HUES64 (cell line): ENCODE measurements at regions not wholly inside any gene's neighbourhood (a gene's known extent, or its start where the extent isn't known, plus 50 kb on each side); places are given as distances from the start of the nearest gene placed in this dataset.
"Not testable (repeated sequence)": the region's sequence is repeated elsewhere in the genome, so short reads cannot be mapped to it uniquely, and the experiment has no call there.

Source experiments
- H3K27ac ChIP-seq: 2 replicates; pipeline ENCODE4 v1.7.0; 2013; ENCODE audit warnings: low read depth, low read length, inconsistent platforms
- H3K27me3 ChIP-seq: 2 replicates; pipeline ENCODE4 v1.6.1; 2013; ENCODE audit warnings: mild to moderate bottlenecking, low read length; ENCODE audit not compliant: insufficient read depth
- H3K36me3 ChIP-seq: 2 replicates; pipeline ENCODE4 v1.6.1; 2013; ENCODE audit warnings: mild to moderate bottlenecking, low read length; ENCODE audit not compliant: insufficient read depth
- H3K4me1 ChIP-seq: 2 replicates; pipeline ENCODE4 v1.6.1; 2013; ENCODE audit warnings: mild to moderate bottlenecking, low read length, moderate library complexity; ENCODE audit not compliant: insufficient read depth
- H3K4me3 ChIP-seq: 2 replicates; pipeline ENCODE4 v1.5.1; 2013; ENCODE audit warnings: mild to moderate bottlenecking, low read length, moderate library complexity
- H3K9ac ChIP-seq: 2 replicates; pipeline ENCODE4 v1.6.1; 2013; ENCODE audit warnings: mild to moderate bottlenecking, low read depth, low read length
- H3K9me3 ChIP-seq: 2 replicates; pipeline ENCODE4 v1.6.1; 2013; ENCODE audit warnings: low read depth, low read length; ENCODE audit not compliant: insufficient read depth
- WGBS: fragments of 150-250, 120-280 bp; methylation state at CpG from one replicate; pipeline ENCODE4 v1.1.7; 2013; ENCODE audit warnings: missing lambda C conversion rate; 5-methylcytosine and 5-hydroxymethylcytosine counted together

DNA sequence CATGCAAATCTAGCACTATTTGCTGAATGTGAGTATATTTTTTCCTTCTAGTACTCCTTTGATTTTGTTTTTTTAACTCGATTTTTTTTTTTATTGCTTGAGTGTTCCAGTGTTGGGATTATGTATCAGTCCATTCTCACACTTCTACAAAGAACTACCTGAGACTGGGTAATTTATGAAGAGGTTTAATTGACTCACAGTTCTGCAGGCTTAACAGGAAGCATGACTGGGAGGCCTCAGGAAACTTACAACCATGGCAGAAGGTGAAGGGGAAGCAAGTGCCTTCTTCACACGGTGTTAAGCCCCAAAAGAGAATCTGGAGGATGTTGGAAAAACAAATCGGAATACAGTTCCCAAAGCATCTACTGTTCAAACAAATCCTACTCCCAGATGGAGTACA is 69.1 kb downstream of the ZNF518B start:
- whole genome bisulfite sequencing = 71% methylated on average over 2 of the region's 3 CpGs

DNA sequence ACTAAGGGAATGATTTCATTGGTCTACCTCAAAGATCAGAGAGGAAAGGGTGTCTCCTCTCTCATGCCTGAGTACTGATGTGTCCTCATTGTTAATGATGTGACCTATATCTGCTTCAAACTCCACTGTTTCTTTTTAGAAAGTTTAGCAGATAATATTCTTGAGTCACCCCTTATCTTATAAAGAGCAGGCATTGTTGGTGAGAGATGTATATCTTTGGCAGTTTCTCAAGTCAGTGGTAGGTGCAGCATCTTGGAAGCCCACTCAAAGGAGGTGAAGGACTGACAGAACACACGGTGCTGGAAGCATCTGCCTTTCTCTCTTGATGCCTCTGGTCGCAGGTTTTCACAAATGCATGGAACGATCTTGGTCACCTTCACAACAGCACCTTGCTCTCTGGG is 71.2 kb downstream of the ZNF518B start:
- H3K9me3 ChIP-seq = no peaks in the 10 kb centered on the region

More for the DNA sequence above, 69.1 kb downstream of the ZNF518B start:
- H3K36me3 ChIP-seq, H3K4me3 ChIP-seq, H3K27me3 ChIP-seq, H3K27ac ChIP-seq, H3K9ac ChIP-seq, H3K9me3 ChIP-seq: not testable (repeated sequence)
- H3K4me1 ChIP-seq = peaks cover 17% of the 10 kb centered on the region

DNA sequence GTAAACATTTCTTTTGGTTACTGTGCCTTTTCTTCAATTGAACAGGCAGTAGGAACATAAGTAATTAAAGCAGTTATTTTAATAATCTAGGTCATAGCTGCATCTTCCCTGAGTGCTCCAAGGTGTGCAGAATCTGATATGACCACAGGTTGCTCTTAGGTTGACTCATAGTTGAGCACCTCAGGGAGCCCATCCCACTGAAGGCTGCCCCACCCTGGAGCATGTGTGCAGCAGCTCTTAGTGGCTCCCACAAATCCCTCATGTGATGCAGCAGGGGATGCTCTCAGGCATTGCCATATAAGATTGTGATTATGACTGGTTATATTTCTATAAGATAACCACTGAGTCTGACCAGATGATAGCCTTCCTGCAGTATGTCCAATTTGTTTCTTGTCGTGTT is 72.3 kb downstream of the ZNF518B start:
- Histone ChIP-seq H3K9ac (no peak overlapping the region), H3K36me3 (no peaks in the 10 kb centered on the region), H3K4me3 (no peak overlapping the region), H3K27ac (no peak overlapping the region), H3K4me1 (peaks cover 17% of the 10 kb centered on the region), H3K9me3 (no peaks in the 10 kb centered on the region), H3K27me3 (no peaks in the 10 kb centered on the region)
- 93% methylated on average over 1 of the region's 1 CpG for WGBS

More for the DNA sequence above, 71.2 kb downstream of the ZNF518B start:
- Histone ChIP-seq H3K4me1 (peaks cover 17% of the 10 kb centered on the region), H3K36me3 (no peaks in the 10 kb centered on the region), H3K9ac (no peak overlapping the region), H3K4me3 (no peak overlapping the region), H3K27ac (no peak overlapping the region), H3K27me3 (no peaks in the 10 kb centered on the region)
- 90% methylated on average over 3 of the region's 3 CpGs for WGBS

DNA sequence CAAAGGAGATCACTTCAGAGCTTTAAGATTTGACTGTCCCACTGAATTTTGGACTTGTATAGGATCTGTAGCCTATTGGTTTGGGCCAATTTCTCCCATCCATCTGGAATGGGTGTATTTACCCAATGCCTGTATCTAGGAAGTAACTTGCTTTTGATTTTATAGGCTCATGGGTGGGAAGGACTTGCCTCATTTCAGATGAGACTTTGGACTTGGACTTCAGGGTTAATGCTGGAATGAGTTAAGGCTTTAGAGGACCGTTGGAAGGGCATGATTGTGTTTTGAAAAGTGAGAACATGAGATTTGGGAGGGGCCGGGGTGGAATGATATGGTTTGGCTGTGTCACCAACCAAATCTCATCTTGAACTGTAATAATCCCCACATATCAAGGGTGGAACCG is 73.8 kb downstream of the ZNF518B start:
- H3K27ac ChIP-seq = no peak overlapping the region
- H3K9me3 ChIP-seq = no peaks in the 10 kb centered on the region
- no peaks in the 10 kb centered on the region for H3K36me3 ChIP-seq
- H3K4me3 ChIP-seq = no peak overlapping the region
- 84% methylated on average over 2 of the region's 3 CpGs for WGBS
- H3K27me3 ChIP-seq = no peaks in the 10 kb centered on the region
- 0 out of 2 replicates have a peak, but pooled peaks cover 1% of the 10 kb centered on the region for H3K4me1 ChIP-seq
- H3K9ac ChIP-seq = no peak overlapping the region

DNA sequence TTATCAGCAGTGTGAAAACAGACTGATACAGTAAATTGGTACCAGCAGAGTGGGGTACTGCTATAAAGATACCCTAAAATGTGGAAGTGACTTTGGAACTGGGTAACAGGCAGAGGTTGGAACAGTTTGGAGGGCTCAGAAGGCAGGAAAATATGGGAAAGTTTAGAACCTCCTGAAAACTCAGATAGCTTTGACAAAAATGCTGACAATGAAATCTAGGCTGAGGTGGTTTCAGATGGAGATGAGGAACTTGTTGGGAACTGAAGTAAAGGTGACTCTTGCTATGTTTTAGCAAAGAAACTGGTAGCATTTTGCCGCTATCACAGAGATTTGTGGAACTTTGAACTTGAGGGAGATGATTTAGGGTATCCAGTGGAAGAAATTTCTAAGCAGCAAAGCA is 75.1 kb downstream of the ZNF518B start:
- H3K9me3 ChIP-seq, H3K27ac ChIP-seq, H3K36me3 ChIP-seq, H3K9ac ChIP-seq, H3K4me3 ChIP-seq, H3K4me1 ChIP-seq, H3K27me3 ChIP-seq: not testable (repeated sequence)
- WGBS = 91% methylated on average over 1 of the region's 1 CpG

DNA sequence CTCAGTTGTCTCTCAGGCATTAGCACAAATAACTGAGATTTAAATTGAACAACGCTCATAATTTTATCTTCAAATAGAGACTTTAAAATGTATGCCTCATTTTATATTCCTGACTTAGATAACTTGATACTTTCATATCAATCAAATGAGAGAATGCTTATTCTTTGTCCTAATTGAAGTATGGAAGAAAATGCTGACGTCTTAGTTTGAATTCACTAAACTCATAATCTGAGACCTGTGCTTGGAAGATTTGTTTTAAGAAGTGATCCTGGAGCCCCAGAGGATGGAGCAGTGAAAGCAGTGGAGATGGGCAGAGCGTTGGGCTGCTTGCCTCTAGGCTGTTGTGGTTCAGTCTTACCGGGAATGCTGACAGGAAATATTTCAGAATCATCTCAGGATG is 76.1 kb downstream of the ZNF518B start:
- Histone ChIP-seq H3K9ac (no peak overlapping the region), H3K9me3 (no peaks in the 10 kb centered on the region), H3K4me1 (no peaks in the 10 kb centered on the region), H3K4me3 (no peak overlapping the region), H3K27me3 (no peaks in the 10 kb centered on the region), H3K36me3 (no peaks in the 10 kb centered on the region), H3K27ac (no peak overlapping the region)
- 90% methylated on average over 4 of the region's 4 CpGs for WGBS

DNA sequence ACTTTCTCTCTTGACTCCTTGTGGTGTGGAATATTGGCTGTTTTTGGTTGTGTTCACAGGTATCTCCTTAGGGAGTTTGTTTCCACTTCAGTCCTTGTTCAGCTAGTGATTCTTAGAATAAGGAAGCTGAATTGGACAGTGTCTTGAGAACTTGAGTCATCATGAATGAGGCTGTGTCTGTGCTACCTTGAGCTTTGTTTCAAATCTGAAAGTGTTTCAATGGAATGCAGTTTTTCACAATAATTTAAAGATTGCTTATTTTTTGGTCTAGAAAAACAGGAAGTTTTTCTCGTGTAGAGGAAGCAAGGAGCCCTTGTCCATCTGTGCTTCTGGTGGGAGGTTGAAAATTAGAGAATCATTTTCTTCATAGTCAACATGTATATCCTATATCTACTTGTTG is 76.5 kb downstream of the ZNF518B start:
- no CpG with 5 or more reads among the region's 1 CpG for WGBS
- Histone ChIP-seq H3K4me1 (no peaks in the 10 kb centered on the region), H3K27ac (no peak overlapping the region), H3K9me3 (no peaks in the 10 kb centered on the region), H3K4me3 (no peak overlapping the region), H3K9ac (no peak overlapping the region), H3K27me3 (no peaks in the 10 kb centered on the region), H3K36me3 (no peaks in the 10 kb centered on the region)

DNA sequence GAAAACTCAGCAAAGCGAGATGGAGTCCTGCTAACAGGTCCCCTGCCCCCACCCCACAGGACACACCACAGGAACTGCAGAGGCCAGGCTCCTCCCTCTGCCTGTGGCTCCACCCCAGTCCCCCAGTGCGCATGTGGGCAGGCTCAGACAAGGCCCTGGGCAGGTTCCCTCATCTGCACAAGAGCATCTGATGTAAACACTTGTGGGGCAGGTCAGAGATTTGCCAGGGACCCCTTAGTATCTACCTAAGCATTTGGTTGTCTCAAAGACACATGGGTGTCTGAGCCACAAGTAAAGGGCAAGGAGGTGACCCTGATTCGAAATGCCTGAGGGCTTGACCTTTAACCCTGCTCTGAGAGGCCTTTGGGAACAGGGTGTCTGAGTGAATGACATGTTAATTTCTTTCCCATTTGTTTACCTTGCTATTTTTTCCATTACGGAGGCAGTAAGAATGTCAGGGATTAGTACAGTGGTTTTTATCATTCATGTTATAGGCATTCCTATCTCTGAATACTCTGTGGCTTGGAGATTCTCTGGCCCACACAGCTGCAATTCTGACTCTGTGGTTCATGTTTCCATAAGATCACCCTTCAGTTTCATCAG is 85.3 kb downstream of the ZNF518B start:
- no peaks in the 10 kb centered on the region for H3K9me3 ChIP-seq
- no peak overlapping the region for H3K9ac ChIP-seq
- H3K4me3 ChIP-seq = no peak overlapping the region
- H3K27ac ChIP-seq = no peak overlapping the region; the same call in 1 of the 2 replicates
- 86% methylated on average over 4 of the region's 4 CpGs for WGBS
- H3K36me3 ChIP-seq = no peaks in the 10 kb centered on the region
- H3K4me1 ChIP-seq = no peaks in the 10 kb centered on the region
- no peaks in the 10 kb centered on the region for H3K27me3 ChIP-seq

DNA sequence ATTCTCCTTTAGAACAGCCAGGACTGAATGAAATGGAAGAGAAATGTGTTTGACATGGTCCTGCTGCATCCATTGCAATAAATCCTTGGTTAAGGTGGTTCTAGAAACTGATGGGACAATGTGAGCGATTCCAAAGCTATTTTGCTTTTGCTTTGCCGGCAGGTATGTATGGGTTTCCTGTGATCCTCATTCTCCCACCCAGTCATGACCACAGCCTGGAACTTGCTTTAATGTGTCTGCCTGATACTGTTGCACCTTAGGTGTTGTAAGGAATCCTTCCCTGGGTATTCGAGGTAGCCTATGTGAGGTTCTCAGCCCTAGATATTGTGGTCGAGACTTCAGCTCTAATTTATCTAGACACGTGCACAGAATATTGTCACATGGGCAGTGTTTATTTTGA is 86.1 kb downstream of the ZNF518B start:
- Histone ChIP-seq H3K4me3 (no peak overlapping the region), H3K9ac (no peak overlapping the region), H3K9me3 (no peaks in the 10 kb centered on the region), H3K27ac (no peak overlapping the region), H3K36me3 (no peaks in the 10 kb centered on the region), H3K27me3 (no peaks in the 10 kb centered on the region), H3K4me1 (no peaks in the 10 kb centered on the region)
- 95% methylated on average over 5 of the region's 5 CpGs for WGBS

DNA sequence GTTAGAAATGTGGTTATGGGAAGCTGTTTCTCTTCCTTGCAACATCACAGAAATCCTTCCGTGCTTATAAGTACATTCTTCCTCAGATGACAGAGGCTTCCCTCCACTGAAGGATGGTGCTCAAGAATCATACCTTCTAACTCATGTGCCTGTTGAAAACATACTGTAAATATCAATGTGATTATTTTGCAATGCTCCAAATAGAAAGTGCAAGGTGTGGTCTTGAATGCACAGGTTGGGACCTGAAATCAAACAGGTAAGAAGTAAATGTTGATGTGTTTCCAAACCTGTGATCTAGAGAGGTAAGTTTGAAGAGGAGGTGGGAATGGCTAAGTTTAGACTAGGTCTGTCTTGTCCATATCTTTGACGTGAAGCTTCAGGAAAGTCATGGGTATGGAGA is 87.7 kb downstream of the ZNF518B start:
- no peak overlapping the region for H3K4me3 ChIP-seq
- H3K9me3 ChIP-seq = no peaks in the 10 kb centered on the region
- no peaks in the 10 kb centered on the region for H3K36me3 ChIP-seq
- 100% methylated on average over 2 of the region's 2 CpGs for WGBS
- H3K27ac ChIP-seq = no peak overlapping the region
- H3K4me1 ChIP-seq = no peaks in the 10 kb centered on the region
- no peak overlapping the region for H3K9ac ChIP-seq
- no peaks in the 10 kb centered on the region for H3K27me3 ChIP-seq

DNA sequence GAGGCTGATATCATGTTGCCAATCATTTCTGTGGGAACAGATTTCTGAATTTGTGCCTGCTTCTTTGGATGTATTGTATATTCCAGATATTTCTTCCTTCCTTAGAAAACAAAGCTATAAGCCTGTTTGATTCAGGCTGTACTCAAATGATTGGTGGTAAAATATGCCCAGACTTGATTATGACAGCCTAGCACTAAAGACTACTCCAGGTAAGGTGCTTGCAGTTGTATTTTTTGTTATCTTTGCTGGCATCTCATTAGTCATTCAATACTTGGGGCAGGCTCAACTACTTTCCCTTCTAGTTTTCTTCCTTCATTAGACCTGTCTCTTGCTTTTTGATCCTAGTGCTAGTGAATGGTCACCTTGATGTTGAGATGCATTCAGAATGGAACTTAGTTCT is 90.6 kb downstream of the ZNF518B start:
- H3K27me3 ChIP-seq = no peaks in the 10 kb centered on the region
- H3K9me3 ChIP-seq = no peaks in the 10 kb centered on the region
- no peak overlapping the region for H3K27ac ChIP-seq
- no peaks in the 10 kb centered on the region for H3K4me1 ChIP-seq
- H3K36me3 ChIP-seq = no peaks in the 10 kb centered on the region
- no peak overlapping the region for H3K4me3 ChIP-seq
- H3K9ac ChIP-seq = no peak overlapping the region

DNA sequence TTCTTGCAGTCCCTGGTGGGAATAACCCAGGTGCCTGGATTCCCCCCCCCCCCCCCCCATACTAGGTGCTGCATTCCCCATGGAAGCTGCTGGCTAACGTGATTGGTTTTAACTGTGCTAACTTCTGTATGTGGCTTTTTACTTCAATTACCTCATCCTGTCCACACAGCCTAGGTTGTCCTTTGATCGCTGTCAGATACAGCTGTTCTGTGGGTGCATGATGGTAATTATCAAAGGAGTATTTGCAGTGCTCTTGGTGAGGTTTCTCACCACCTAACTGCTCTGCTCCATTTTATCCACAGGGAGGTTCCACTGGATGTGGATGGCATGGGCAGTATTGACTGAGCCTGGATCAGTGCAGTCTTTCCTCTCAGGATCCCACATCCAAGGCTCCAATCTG is 93.0 kb downstream of the ZNF518B start:
- H3K4me1 ChIP-seq = no peaks in the 10 kb centered on the region
- WGBS = no CpG with 5 or more reads among the region's 2 CpGs
- no peaks in the 10 kb centered on the region for H3K9me3 ChIP-seq
- H3K27ac ChIP-seq = no peak overlapping the region
- H3K9ac ChIP-seq = no peak overlapping the region
- H3K27me3 ChIP-seq = no peaks in the 10 kb centered on the region
- no peaks in the 10 kb centered on the region for H3K36me3 ChIP-seq
- H3K4me3 ChIP-seq = no peak overlapping the region
